ENCODE measurements at regions not wholly inside any gene's neighbourhood (a gene's known extent, or its start where the extent isn't known, plus 50 kb on each side); places are given as distances from the start of the nearest gene placed in this dataset.

DNA sequence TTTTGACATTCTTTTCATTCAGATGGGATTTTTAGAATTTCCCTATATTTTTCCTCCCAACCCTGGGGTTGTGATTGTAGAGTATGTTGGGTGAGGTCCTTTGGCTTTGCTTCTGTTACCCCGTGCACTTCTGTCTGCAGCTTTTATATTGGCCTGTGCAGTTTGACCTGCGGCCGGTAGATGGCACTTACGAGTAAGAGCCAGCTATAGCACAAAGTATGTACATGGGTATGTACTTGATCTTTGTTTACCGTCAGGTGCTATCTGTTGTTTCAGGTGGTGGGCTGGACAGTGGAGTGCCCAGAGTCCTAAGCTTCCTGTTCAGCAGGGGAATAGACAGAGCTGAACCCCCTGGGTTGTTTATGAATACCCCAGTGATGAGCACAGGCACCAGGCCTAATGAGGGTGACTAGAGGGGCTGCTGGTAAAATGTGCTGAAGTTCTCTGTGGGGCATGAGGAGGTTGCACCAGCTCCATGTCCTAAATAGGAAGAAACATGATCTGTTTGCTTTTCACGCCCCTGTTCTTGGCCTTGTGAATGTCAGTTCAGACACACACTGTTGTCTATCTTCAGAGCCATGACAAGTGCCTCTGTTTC, 58.9 kb upstream of the THUMPD2 start (continued):
- TF ChIP-seq, protein P1, sequence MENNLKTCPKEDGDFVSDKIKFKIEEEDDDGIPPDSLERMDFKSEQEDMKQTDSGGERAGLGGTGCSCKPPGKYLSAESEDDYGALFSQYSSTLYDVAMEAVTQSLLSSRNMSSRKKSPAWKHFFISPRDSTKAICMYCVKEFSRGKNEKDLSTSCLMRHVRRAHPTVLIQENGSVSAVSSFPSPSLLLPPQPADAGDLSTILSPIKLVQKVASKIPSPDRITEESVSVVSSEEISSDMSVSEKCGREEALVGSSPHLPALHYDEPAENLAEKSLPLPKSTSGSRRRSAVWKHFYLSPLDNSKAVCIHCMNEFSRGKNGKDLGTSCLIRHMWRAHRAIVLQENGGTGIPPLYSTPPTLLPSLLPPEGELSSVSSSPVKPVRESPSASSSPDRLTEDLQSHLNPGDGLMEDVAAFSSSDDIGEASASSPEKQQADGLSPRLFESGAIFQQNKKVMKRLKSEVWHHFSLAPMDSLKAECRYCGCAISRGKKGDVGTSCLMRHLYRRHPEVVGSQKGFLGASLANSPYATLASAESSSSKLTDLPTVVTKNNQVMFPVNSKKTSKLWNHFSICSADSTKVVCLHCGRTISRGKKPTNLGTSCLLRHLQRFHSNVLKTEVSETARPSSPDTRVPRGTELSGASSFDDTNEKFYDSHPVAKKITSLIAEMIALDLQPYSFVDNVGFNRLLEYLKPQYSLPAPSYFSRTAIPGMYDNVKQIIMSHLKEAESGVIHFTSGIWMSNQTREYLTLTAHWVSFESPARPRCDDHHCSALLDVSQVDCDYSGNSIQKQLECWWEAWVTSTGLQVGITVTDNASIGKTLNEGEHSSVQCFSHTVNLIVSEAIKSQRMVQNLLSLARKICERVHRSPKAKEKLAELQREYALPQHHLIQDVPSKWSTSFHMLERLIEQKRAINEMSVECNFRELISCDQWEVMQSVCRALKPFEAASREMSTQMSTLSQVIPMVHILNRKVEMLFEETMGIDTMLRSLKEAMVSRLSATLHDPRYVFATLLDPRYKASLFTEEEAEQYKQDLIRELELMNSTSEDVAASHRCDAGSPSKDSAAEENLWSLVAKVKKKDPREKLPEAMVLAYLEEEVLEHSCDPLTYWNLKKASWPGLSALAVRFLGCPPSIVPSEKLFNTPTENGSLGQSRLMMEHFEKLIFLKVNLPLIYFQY (CRISPR knock-in tag; IDR thresholded peaks at IDR 0.05; ENCODE audit: borderline replicate concordance): no peak
- TF ChIP-seq ZBTB7A (CRISPR knock-in tag; IDR thresholded peaks at IDR 0.05) (no peak), PPARG (CRISPR knock-in tag; conservative IDR thresholded peaks at IDR 0.05) (no peak), HOXA9 (CRISPR knock-in tag; IDR thresholded peaks at IDR 0.05; ENCODE audit: borderline replicate concordance) (no peak), ZNF446 (CRISPR knock-in tag; IDR thresholded peaks at IDR 0.05) (no peak), TRIM22 (IDR thresholded peaks at IDR 0.05) (no peak), POGZ (CRISPR knock-in tag; IDR thresholded peaks at IDR 0.05) (no peak), ZNF644 (CRISPR knock-in tag; IDR thresholded peaks at IDR 0.05; ENCODE audit: low read depth) (0 out of 2 replicates have a peak, but pooled peaks have one; percentile 63), ZFP37 (CRISPR knock-in tag; IDR thresholded peaks at IDR 0.05; ENCODE audit: borderline replicate concordance) (no peak), ZNF530 (CRISPR knock-in tag; IDR thresholded peaks at IDR 0.05; ENCODE audit: low read depth) (no peak), ARNT (IDR thresholded peaks at IDR 0.05) (no peak), AHDC1 (CRISPR knock-in tag; IDR thresholded peaks at IDR 0.05; ENCODE audit: borderline replicate concordance) (no peak), ZNF12 (CRISPR knock-in tag; IDR thresholded peaks at IDR 0.05) (peak; percentile 59; the same call in 1 of the 2 replicates), ZSCAN22 (CRISPR knock-in tag; IDR thresholded peaks at IDR 0.05) (no peak), ZNF546 (CRISPR knock-in tag; conservative IDR thresholded peaks at IDR 0.05) (no peak), SMC3 (IDR thresholded peaks at IDR 0.05; ENCODE audit: low read length) (peak; percentile 64; the same call in 1 of the 2 replicates)
- TF ChIP-seq, protein P2, sequence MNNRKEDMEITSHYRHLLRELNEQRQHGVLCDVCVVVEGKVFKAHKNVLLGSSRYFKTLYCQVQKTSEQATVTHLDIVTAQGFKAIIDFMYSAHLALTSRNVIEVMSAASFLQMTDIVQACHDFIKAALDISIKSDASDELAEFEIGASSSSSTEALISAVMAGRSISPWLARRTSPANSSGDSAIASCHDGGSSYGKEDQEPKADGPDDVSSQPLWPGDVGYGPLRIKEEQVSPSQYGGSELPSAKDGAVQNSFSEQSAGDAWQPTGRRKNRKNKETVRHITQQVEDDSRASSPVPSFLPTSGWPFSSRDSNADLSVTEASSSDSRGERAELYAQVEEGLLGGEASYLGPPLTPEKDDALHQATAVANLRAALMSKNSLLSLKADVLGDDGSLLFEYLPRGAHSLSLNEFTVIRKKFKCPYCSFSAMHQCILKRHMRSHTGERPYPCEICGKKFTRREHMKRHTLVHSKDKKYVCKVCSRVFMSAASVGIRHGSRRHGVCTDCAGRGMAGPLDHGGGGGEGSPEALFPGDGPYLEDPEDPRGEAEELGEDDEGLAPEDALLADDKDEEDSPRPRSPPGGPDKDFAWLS (CRISPR knock-in tag; IDR thresholded peaks at IDR 0.05; ENCODE audit: borderline replicate concordance): no peak

All from HepG2 (cell line).